Stomach (tissue), 4 donors: ENCODE measurements at regions not wholly inside any gene's neighbourhood (a gene's known extent, or its start where the extent isn't known, plus 50 kb on each side); places are given as distances from the start of the nearest gene placed in this dataset.

Experiments used
- POLR2A ChIP-seq, 4 donors: fragments of 450-650 bp; IDR thresholded peaks; one replicate each; pipeline ENCODE4 v1.6.1; 2016; ENCODE audit warnings: antibody characterized with exemption in 4 of 4, control low read depth in 2 of 4, mild to moderate bottlenecking in 1 of 4, moderate library complexity in 1 of 4
- POLR2AphosphoS5 ChIP-seq, 3 donors: sonication (generic); formaldehyde crosslinking; IDR thresholded peaks; one replicate each; pipeline ENCODE4 v1.6.1; 2016; ENCODE audit warnings: antibody characterized with exemption in 3 of 3
- TF ChIP-seq, protein P1 (sequence below), 7 experiments: fragments of 450-650 bp in 4 of 7; fragments of 200-600 bp in 3 of 7; sonication (generic) in 3 of 7; IDR thresholded peaks; one replicate each; pipeline ENCODE4 v1.5.1; 2016 to 2019; ENCODE audit warnings: antibody characterized with exemption in 7 of 7, control low read depth in 2 of 7, mild to moderate bottlenecking in 1 of 7

DNA sequence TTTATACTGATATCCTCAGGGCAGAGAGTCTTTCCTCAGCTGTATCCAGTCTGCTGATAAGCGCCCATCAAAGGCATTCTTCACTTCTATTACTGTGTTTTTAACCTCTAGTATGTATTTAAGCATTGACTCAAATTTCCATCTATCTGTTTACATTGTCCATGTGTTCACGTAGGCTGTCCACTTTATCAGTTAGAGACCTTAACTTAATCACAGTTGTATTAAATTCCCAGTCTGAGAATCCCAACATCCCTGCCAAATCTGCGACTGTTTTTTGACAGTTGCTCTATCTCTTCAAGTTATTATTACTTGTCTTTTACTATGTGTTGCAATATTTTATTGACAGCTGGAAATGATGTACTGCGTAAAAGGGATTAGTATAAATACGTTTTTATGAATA, 1613.7 kb upstream of the MIR17HG start:
- TF ChIP-seq, protein P1, sequence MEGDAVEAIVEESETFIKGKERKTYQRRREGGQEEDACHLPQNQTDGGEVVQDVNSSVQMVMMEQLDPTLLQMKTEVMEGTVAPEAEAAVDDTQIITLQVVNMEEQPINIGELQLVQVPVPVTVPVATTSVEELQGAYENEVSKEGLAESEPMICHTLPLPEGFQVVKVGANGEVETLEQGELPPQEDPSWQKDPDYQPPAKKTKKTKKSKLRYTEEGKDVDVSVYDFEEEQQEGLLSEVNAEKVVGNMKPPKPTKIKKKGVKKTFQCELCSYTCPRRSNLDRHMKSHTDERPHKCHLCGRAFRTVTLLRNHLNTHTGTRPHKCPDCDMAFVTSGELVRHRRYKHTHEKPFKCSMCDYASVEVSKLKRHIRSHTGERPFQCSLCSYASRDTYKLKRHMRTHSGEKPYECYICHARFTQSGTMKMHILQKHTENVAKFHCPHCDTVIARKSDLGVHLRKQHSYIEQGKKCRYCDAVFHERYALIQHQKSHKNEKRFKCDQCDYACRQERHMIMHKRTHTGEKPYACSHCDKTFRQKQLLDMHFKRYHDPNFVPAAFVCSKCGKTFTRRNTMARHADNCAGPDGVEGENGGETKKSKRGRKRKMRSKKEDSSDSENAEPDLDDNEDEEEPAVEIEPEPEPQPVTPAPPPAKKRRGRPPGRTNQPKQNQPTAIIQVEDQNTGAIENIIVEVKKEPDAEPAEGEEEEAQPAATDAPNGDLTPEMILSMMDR (IDR thresholded peaks at IDR 0.05) = no peak
- TF ChIP-seq POLR2AphosphoS5 (IDR thresholded peaks at IDR 0.05) = no peak
- TF ChIP-seq POLR2A (IDR thresholded peaks at IDR 0.05) = no peak
